ENCODE measurements at regions not wholly inside any gene's neighbourhood (a gene's known extent, or its start where the extent isn't known, plus 50 kb on each side); places are given as distances from the start of the nearest gene placed in this dataset.

- no peaks in the 10 kb centered on the region for H3K36me3 ChIP-seq (ENCODE audit: insufficient read depth, low read length)
- no peaks in the 10 kb centered on the region for H3K9me3 ChIP-seq (ENCODE audit: control insufficient read depth, insufficient read depth, low read length)
- H3K9ac ChIP-seq (ENCODE audit: low read depth, low read length), result no peak overlapping the region
- no peaks in the 10 kb centered on the region; the same call in 1 of the 2 replicates for H3K4me1 ChIP-seq (ENCODE audit: insufficient read depth, low read length)
Measured at GRCh38 chr6:43856005-43856765, 86.2 kb downstream of the VEGFA start.

- H3K4me1 ChIP-seq (ENCODE audit: insufficient read depth, low read length), result peaks cover 2% of the 10 kb centered on the region; the same call in 1 of the 2 replicates
- H3K9me3 ChIP-seq (ENCODE audit: control insufficient read depth, insufficient read depth, low read length), result no peaks in the 10 kb centered on the region
- H3K9ac ChIP-seq (ENCODE audit: low read depth, low read length), result no peak overlapping the region
- no peaks in the 10 kb centered on the region for H3K36me3 ChIP-seq (ENCODE audit: insufficient read depth, low read length)
Measured at GRCh38 chr6:43855247-43855646, 85.2 kb downstream of the VEGFA start.

- H3K36me3 ChIP-seq (ENCODE audit: insufficient read depth, low read length), result no peaks in the 10 kb centered on the region
- no peak overlapping the region for H3K9ac ChIP-seq (ENCODE audit: low read depth, low read length)
- peaks cover 13% of the 10 kb centered on the region; the same call in 1 of the 2 replicates for H3K4me1 ChIP-seq (ENCODE audit: insufficient read depth, low read length)
- H3K9me3 ChIP-seq (ENCODE audit: control insufficient read depth, insufficient read depth, low read length), result no peaks in the 10 kb centered on the region
Measured at GRCh38 chr6:43853066-43853650, 83.1 kb downstream of the VEGFA start.

GRCh38 chr6:43852350-43852864, 82.4 kb downstream of the VEGFA start:
- peaks cover 13% of the 10 kb centered on the region; the same call in 1 of the 2 replicates for H3K4me1 ChIP-seq (ENCODE audit: insufficient read depth, low read length)
- no peaks in the 10 kb centered on the region for H3K36me3 ChIP-seq (ENCODE audit: insufficient read depth, low read length)
- no peak overlapping the region for H3K9ac ChIP-seq (ENCODE audit: low read depth, low read length)
- no peaks in the 10 kb centered on the region for H3K9me3 ChIP-seq (ENCODE audit: control insufficient read depth, insufficient read depth, low read length)

- H3K9ac ChIP-seq (ENCODE audit: low read depth, low read length), result no peak overlapping the region
- H3K4me1 ChIP-seq (ENCODE audit: insufficient read depth, low read length), result peaks cover 20% of the 10 kb centered on the region
- H3K9me3 ChIP-seq (ENCODE audit: control insufficient read depth, insufficient read depth, low read length), result no peaks in the 10 kb centered on the region
- H3K36me3 ChIP-seq (ENCODE audit: insufficient read depth, low read length), result no peaks in the 10 kb centered on the region
Measured at GRCh38 chr6:43851204-43851865, 81.3 kb downstream of the VEGFA start.

- peaks cover 20% of the 10 kb centered on the region for H3K4me1 ChIP-seq (ENCODE audit: insufficient read depth, low read length)
- H3K9ac ChIP-seq (ENCODE audit: low read depth, low read length), result no peak overlapping the region
- no peaks in the 10 kb centered on the region for H3K9me3 ChIP-seq (ENCODE audit: control insufficient read depth, insufficient read depth, low read length)
- H3K36me3 ChIP-seq (ENCODE audit: insufficient read depth, low read length), result no peaks in the 10 kb centered on the region
Measured at GRCh38 chr6:43850314-43851203, 80.5 kb downstream of the VEGFA start.

- Histone ChIP-seq H3K4me1 (ENCODE audit: insufficient read depth, low read length) (peaks cover 20% of the 10 kb centered on the region), H3K9ac (ENCODE audit: low read depth, low read length) (no peak overlapping the region)
Measured at GRCh38 chr6:43849844-43850243, 79.8 kb downstream of the VEGFA start.

GRCh38 chr6:43848671-43849391, 78.8 kb downstream of the VEGFA start:
- no peaks in the 10 kb centered on the region for H3K36me3 ChIP-seq (ENCODE audit: insufficient read depth, low read length)

More at GRCh38 chr6:43849844-43850243, 79.8 kb downstream of the VEGFA start:
- Histone ChIP-seq H3K36me3 (ENCODE audit: insufficient read depth, low read length) (no peaks in the 10 kb centered on the region), H3K9me3 (ENCODE audit: control insufficient read depth, insufficient read depth, low read length) (no peaks in the 10 kb centered on the region)

GRCh38 chr6:43847741-43848630, 78.0 kb downstream of the VEGFA start:
- no peaks in the 10 kb centered on the region for H3K36me3 ChIP-seq (ENCODE audit: insufficient read depth, low read length)
- no peak overlapping the region for H3K9ac ChIP-seq (ENCODE audit: low read depth, low read length)
- H3K4me1 ChIP-seq (ENCODE audit: insufficient read depth, low read length), result peaks cover 20% of the 10 kb centered on the region
- H3K9me3 ChIP-seq (ENCODE audit: control insufficient read depth, insufficient read depth, low read length), result no peaks in the 10 kb centered on the region

More at GRCh38 chr6:43848671-43849391, 78.8 kb downstream of the VEGFA start:
- Histone ChIP-seq H3K4me1 (ENCODE audit: insufficient read depth, low read length) (peaks cover 20% of the 10 kb centered on the region), H3K9me3 (ENCODE audit: control insufficient read depth, insufficient read depth, low read length) (no peaks in the 10 kb centered on the region), H3K9ac (ENCODE audit: low read depth, low read length) (no peak overlapping the region)

- no peaks in the 10 kb centered on the region for H3K9me3 ChIP-seq (ENCODE audit: control insufficient read depth, insufficient read depth, low read length)
- H3K36me3 ChIP-seq (ENCODE audit: insufficient read depth, low read length), result no peaks in the 10 kb centered on the region
- no peak overlapping the region for H3K9ac ChIP-seq (ENCODE audit: low read depth, low read length)
- peaks cover 20% of the 10 kb centered on the region for H3K4me1 ChIP-seq (ENCODE audit: insufficient read depth, low read length)
Measured at GRCh38 chr6:43846556-43846955, 76.5 kb downstream of the VEGFA start.

- Histone ChIP-seq H3K9me3 (ENCODE audit: control insufficient read depth, insufficient read depth, low read length) (no peaks in the 10 kb centered on the region), H3K9ac (ENCODE audit: low read depth, low read length) (no peak overlapping the region), H3K36me3 (ENCODE audit: insufficient read depth, low read length) (no peaks in the 10 kb centered on the region), H3K4me1 (ENCODE audit: insufficient read depth, low read length) (peaks cover 20% of the 10 kb centered on the region)
Measured at GRCh38 chr6:43845646-43846045, 75.6 kb downstream of the VEGFA start.

GRCh38 chr6:43843669-43844171, 73.7 kb downstream of the VEGFA start:
- H3K36me3 ChIP-seq (ENCODE audit: insufficient read depth, low read length), result no peaks in the 10 kb centered on the region
- peaks cover 7% of the 10 kb centered on the region; the same call in 1 of the 2 replicates for H3K4me1 ChIP-seq (ENCODE audit: insufficient read depth, low read length)
- no peak overlapping the region for H3K9ac ChIP-seq (ENCODE audit: low read depth, low read length)
- H3K9me3 ChIP-seq (ENCODE audit: control insufficient read depth, insufficient read depth, low read length), result no peaks in the 10 kb centered on the region
